ENCODE measurements at regions not wholly inside any gene's neighbourhood (a gene's known extent, or its start where the extent isn't known, plus 50 kb on each side); places are given as distances from the start of the nearest gene placed in this dataset.
"Not testable (repeated sequence)": the region's sequence is repeated elsewhere in the genome, so short reads cannot be mapped to it uniquely, and the experiment has no call there.

- no peak for DNase-seq
- Histone ChIP-seq H2AFZ (ENCODE audit: insufficient read depth, low read depth, low read length, poor library complexity, severe bottlenecking) (no peak overlapping the region), H3K36me3 (replicated peaks in 1 of 2; ENCODE audit: control extremely low read depth in 1 of 2, control insufficient read depth in 1 of 2, extremely low read depth in 1 of 2, insufficient read depth in 2 of 2, low read length in 1 of 2) (no peaks in the 10 kb centered on the region), H3K9ac (ENCODE audit: low read length) (no peak overlapping the region), H3K4me3 (ENCODE audit: control extremely low read depth in 1 of 5, extremely low read depth in 1 of 5, insufficient read depth in 1 of 5, low read depth in 2 of 5, low read length in 4 of 5) (no peak overlapping the region), H3K27me3 (replicated peaks in 1 of 4; ENCODE audit: control extremely low read depth in 1 of 4, control insufficient read depth in 3 of 4, insufficient read depth in 4 of 4, low read length in 3 of 4) (no peaks in the 10 kb centered on the region), H4K20me1 (ENCODE audit: control insufficient read depth, insufficient read depth, low read length, poor library complexity, severe bottlenecking) (no peaks in the 10 kb centered on the region), H3K79me2 (ENCODE audit: control insufficient read depth, insufficient read depth, low read length) (no peaks in the 10 kb centered on the region), H3K9me3 (ENCODE audit: control extremely low read depth in 1 of 3, control insufficient read depth in 2 of 3, insufficient read depth in 1 of 3, low read length in 2 of 3) (no peaks in the 10 kb centered on the region), H3K4me2 (replicated peaks; ENCODE audit: low read depth, low read length, poor library complexity, severe bottlenecking) (no peak overlapping the region), H3K27ac (ENCODE audit: low read length in 2 of 2) (no peak overlapping the region), H3K4me1 (ENCODE audit: control insufficient read depth in 2 of 2, insufficient read depth in 2 of 2, low read length in 2 of 2) (no peaks in the 10 kb centered on the region)
- ATAC-seq (ENCODE audit: low read depth): no peak
- H3K9me3 Mint-ChIP-seq (ENCODE audit: insufficient read depth): no peaks in the 10 kb centered on the region
- ChIA-PET POLR2A (no interaction called here), CTCF (no interaction called here)
- no peaks in the 10 kb centered on the region for H3K27me3 Mint-ChIP-seq
- intact Hi-C loops (cut with micrococcal nuclease): no loop called here
- no peak overlapping the region for H3K27ac Mint-ChIP-seq
- TF ChIP-seq CTCF (IDR thresholded peaks at IDR 0.05) (no peak), EZH2 (IDR thresholded peaks at IDR 0.05; ENCODE audit: borderline replicate concordance, insufficient read depth, low read depth, low read length, poor library complexity, severe bottlenecking) (no peak)
- H3K4me3 Mint-ChIP-seq: no peak overlapping the region
- H3K4me1 Mint-ChIP-seq: no peaks in the 10 kb centered on the region
- WGBS (ENCODE audit: insufficient coverage): 100% methylated on average over 2 of the region's 5 CpGs
Observed at GRCh38 chr3:153927107-153927506, 194.1 kb upstream of the ARHGEF26 start.

DNA sequence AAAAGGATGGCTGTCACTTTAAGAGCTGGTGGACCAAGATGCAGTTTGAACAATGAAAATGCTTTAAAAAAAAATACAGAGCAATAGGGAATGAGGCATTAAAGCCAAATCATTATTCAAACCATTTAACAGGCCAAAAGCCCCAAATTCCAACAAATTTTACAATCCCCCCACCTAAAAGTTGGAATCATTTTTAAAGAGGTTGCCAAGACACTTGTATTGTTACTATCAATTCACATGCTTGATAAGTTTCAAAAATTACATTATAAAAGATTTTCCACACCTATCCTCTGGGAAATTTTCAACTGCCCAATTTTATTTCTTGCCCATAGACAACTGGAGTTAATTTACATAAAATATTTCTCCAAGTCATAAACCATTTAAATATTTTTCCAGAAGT, 192.3 kb upstream of the ARHGEF26 start:
- TF ChIP-seq EZH2 (IDR thresholded peaks at IDR 0.05; ENCODE audit: borderline replicate concordance, insufficient read depth, low read depth, low read length, poor library complexity, severe bottlenecking): no peak
- TF ChIP-seq CTCF (IDR thresholded peaks at IDR 0.05): no peak
- Histone ChIP-seq H3K27ac (ENCODE audit: low read length in 2 of 2) (no peak overlapping the region), H3K9ac (ENCODE audit: low read length) (no peak overlapping the region), H3K27me3 (replicated peaks in 1 of 4; ENCODE audit: control extremely low read depth in 1 of 4, control insufficient read depth in 3 of 4, insufficient read depth in 4 of 4, low read length in 3 of 4) (no peaks in the 10 kb centered on the region), H2AFZ (ENCODE audit: insufficient read depth, low read depth, low read length, poor library complexity, severe bottlenecking) (no peak overlapping the region), H3K36me3 (replicated peaks in 1 of 2; ENCODE audit: control extremely low read depth in 1 of 2, control insufficient read depth in 1 of 2, extremely low read depth in 1 of 2, insufficient read depth in 2 of 2, low read length in 1 of 2) (no peaks in the 10 kb centered on the region), H3K4me3 (ENCODE audit: control extremely low read depth in 1 of 5, extremely low read depth in 1 of 5, insufficient read depth in 1 of 5, low read depth in 2 of 5, low read length in 4 of 5) (no peak overlapping the region), H3K4me2 (replicated peaks; ENCODE audit: low read depth, low read length, poor library complexity, severe bottlenecking) (no peak overlapping the region), H3K4me1 (ENCODE audit: control insufficient read depth in 2 of 2, insufficient read depth in 2 of 2, low read length in 2 of 2) (no peaks in the 10 kb centered on the region), H4K20me1 (ENCODE audit: control insufficient read depth, insufficient read depth, low read length, poor library complexity, severe bottlenecking) (no peaks in the 10 kb centered on the region), H3K9me3 (ENCODE audit: control extremely low read depth in 1 of 3, control insufficient read depth in 2 of 3, insufficient read depth in 1 of 3, low read length in 2 of 3) (no peaks in the 10 kb centered on the region), H3K79me2 (ENCODE audit: control insufficient read depth, insufficient read depth, low read length) (no peaks in the 10 kb centered on the region)
- Mint-ChIP-seq H3K27ac (no peak overlapping the region), H3K4me3 (no peak overlapping the region), H3K9me3 (ENCODE audit: insufficient read depth) (no peaks in the 10 kb centered on the region), H3K4me1 (no peaks in the 10 kb centered on the region), H3K27me3 (no peaks in the 10 kb centered on the region)
- DNase-seq (no peak), ATAC-seq (ENCODE audit: low read depth) (no peak)
- ChIA-PET CTCF (no interaction called here), POLR2A (no interaction called here)
- intact Hi-C loops (cut with micrococcal nuclease): no loop called here

DNA sequence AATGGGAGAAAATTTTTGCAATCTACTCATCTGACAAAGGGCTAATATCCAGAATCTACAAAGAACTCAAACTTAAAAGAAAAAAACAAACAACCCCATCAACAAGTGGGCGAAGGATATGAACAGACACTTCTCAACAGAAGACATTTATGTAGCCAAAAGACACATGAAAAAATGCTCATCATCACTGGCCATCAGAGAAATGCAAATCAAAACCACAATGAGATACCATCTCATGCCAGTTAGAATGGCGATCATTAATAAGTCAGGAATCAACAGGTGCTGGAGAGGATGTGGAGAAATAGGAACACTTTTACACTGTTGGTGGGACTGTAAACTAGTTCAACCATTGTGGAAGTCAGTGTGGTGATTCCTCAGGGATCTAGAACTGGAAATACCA, 187.7 kb upstream of the ARHGEF26 start:
- H3K4me1 ChIP-seq (ENCODE audit: control insufficient read depth in 2 of 2, insufficient read depth in 2 of 2, low read length in 2 of 2); H3K27me3 Mint-ChIP-seq; H4K20me1 ChIP-seq (ENCODE audit: control insufficient read depth, insufficient read depth, low read length, poor library complexity, severe bottlenecking); ATAC-seq (ENCODE audit: low read depth); H2AFZ ChIP-seq (ENCODE audit: insufficient read depth, low read depth, low read length, poor library complexity, severe bottlenecking); H3K27ac Mint-ChIP-seq; H3K9ac ChIP-seq (ENCODE audit: low read length); H3K27ac ChIP-seq (ENCODE audit: low read length in 2 of 2); H3K27me3 ChIP-seq (replicated peaks in 1 of 4; ENCODE audit: control extremely low read depth in 1 of 4, control insufficient read depth in 3 of 4, insufficient read depth in 4 of 4, low read length in 3 of 4); CTCF ChIA-PET; POLR2A ChIA-PET; H3K36me3 ChIP-seq (replicated peaks in 1 of 2; ENCODE audit: control extremely low read depth in 1 of 2, control insufficient read depth in 1 of 2, extremely low read depth in 1 of 2, insufficient read depth in 2 of 2, low read length in 1 of 2); H3K4me3 Mint-ChIP-seq; H3K79me2 ChIP-seq (ENCODE audit: control insufficient read depth, insufficient read depth, low read length); H3K9me3 ChIP-seq (ENCODE audit: control extremely low read depth in 1 of 3, control insufficient read depth in 2 of 3, insufficient read depth in 1 of 3, low read length in 2 of 3); intact Hi-C loops (cut with micrococcal nuclease); DNase-seq; H3K9me3 Mint-ChIP-seq (ENCODE audit: insufficient read depth); H3K4me1 Mint-ChIP-seq; H3K4me2 ChIP-seq (replicated peaks; ENCODE audit: low read depth, low read length, poor library complexity, severe bottlenecking); H3K4me3 ChIP-seq (ENCODE audit: control extremely low read depth in 1 of 5, extremely low read depth in 1 of 5, insufficient read depth in 1 of 5, low read depth in 2 of 5, low read length in 4 of 5): not testable (repeated sequence)
- no CpG with 5 or more reads among the region's 2 CpGs for WGBS (ENCODE audit: insufficient coverage)
